K562 (cell line): ENCODE measurements at regions not wholly inside any gene's neighbourhood (a gene's known extent, or its start where the extent isn't known, plus 50 kb on each side); places are given as distances from the start of the nearest gene placed in this dataset.

Source experiments
- ATAC-seq: fragments of 200-7000 bp; cut with Tn5 transposase; 3 replicates; pipeline ENCODE4 v1.9.1; 2020; ENCODE audit warnings: moderate library complexity
- BruUV-seq: library from RNA; stranded (reverse); fragments of 400-500 nt; replicated peaks from 2 replicates; lab custom pipeline; 2021; lab: Mats Ljungman, UMichigan
- CTCF ChIA-PET: fragments of 300-600 bp; formaldehyde crosslinking; extraction: SDS; loops from one replicate; lab custom pipeline; 2021; ENCODE audit warnings: low intra/inter-chr PET ratio; lab: Yijun Ruan, JAX
- POLR2A ChIA-PET: fragments of 300-600, 350-650 bp; sonication (Branson Sonifier 250); formaldehyde crosslinking; extraction: SDS; loops from one replicate; lab custom pipeline; 2021; ENCODE audit warnings: antibody characterized with exemption, inconsistent platforms; lab: Yijun Ruan, JAX
- DNase-seq, 4 experiments: peaks; one replicate each; pipeline versions ENCODE4 v3.0.0 to v3.0.0-alpha.2; 2011 to 2018; ENCODE audit warnings: low spot score in 3 of 4, mixed read lengths in 3 of 4; ENCODE audit errors: extremely low read depth in 1 of 4
- FAIRE-seq: peaks from 2 replicates; lab custom pipeline; 2011; peaks lifted over from hg19 to GRCh38; lab: Jason Lieb, UNC
- H2AFZ ChIP-seq: 2 replicates; pipeline ENCODE4 v1.6.0; 2011; ENCODE audit warnings: low read depth, low read length, control low read depth, inconsistent platforms
- H3K27ac ChIP-seq: fragments of 200-600 bp; 3 replicates; pipeline ENCODE4 v1.8.0; 2011; ENCODE audit warnings: low read depth, mild to moderate bottlenecking, control low read depth, inconsistent platforms, low read length, moderate library complexity, mixed read lengths; ENCODE audit errors: extremely low read depth
- H3K27me3 ChIP-seq, 2 experiments: fragments of 300-600 bp in 1 of 2; 2 replicates in 1 of 2; 3 replicates in 1 of 2; pipeline versions ENCODE4 v1.6.0 to v1.8.0; 2011; ENCODE audit warnings: inconsistent platforms in 2 of 2, low read length in 2 of 2, mild to moderate bottlenecking in 1 of 2, mixed read lengths in 1 of 2, moderate library complexity in 1 of 2; ENCODE audit not compliant: control insufficient read depth in 2 of 2, insufficient read depth in 2 of 2
- H3K36me3 ChIP-seq: fragments of 300-600 bp; 3 replicates; pipeline ENCODE4 v1.8.0; 2011; ENCODE audit warnings: mild to moderate bottlenecking, low read length, inconsistent platforms; ENCODE audit not compliant: control insufficient read depth, insufficient read depth
- H3K4me1 ChIP-seq, 2 experiments: fragments of 200-600 bp in 1 of 2; replicated peaks in 1 of 2; 2 replicates in 1 of 2; 3 replicates in 1 of 2; pipeline versions ENCODE4 v1.5.1 to v1.8.0; 2011; ENCODE audit warnings: inconsistent platforms in 2 of 2, low read length in 2 of 2, mild to moderate bottlenecking in 1 of 2, mixed read lengths in 1 of 2, moderate library complexity in 1 of 2; ENCODE audit not compliant: control insufficient read depth in 2 of 2, insufficient read depth in 2 of 2
- H3K4me2 ChIP-seq: 2 replicates; pipeline ENCODE4 v1.6.1; 2011; ENCODE audit warnings: low read length, control low read depth, inconsistent platforms, mixed read lengths; ENCODE audit not compliant: insufficient read depth
- H3K4me3 ChIP-seq: fragments of 200-600 bp; sonication (generic), shearing (Covaris generic); 2 replicates; pipeline ENCODE4 v1.5.1; 2016; ENCODE audit warnings: control low read depth, inconsistent platforms
- H3K79me2 ChIP-seq: fragments of 200-600 bp; 3 replicates; pipeline ENCODE4 v1.8.0; 2011; ENCODE audit warnings: low read length, inconsistent platforms; ENCODE audit not compliant: control insufficient read depth, insufficient read depth
- H3K9ac ChIP-seq, 2 experiments: 2 replicates each; pipeline versions ENCODE4 v1.6.0 to v1.6.1; 2011; ENCODE audit warnings: low read depth in 2 of 2, low read length in 2 of 2, control low read depth in 1 of 2, inconsistent platforms in 1 of 2, mild to moderate bottlenecking in 1 of 2, mixed read lengths in 1 of 2; ENCODE audit not compliant: insufficient read depth in 1 of 2
- H3K9me1 ChIP-seq: one replicate; pipeline ENCODE4 v1.6.0; 2011; ENCODE audit warnings: inconsistent platforms, mild to moderate bottlenecking, low read length, moderate library complexity; ENCODE audit not compliant: control insufficient read depth, insufficient read depth
- H3K9me3 ChIP-seq: replicated peaks from 2 replicates; pipeline ENCODE4 v1.5.1; 2011; ENCODE audit warnings: low read depth, low read length, inconsistent platforms; ENCODE audit not compliant: control insufficient read depth, insufficient read depth
- H4K20me1 ChIP-seq: replicated peaks from 2 replicates; pipeline ENCODE4 v1.6.1; 2011; ENCODE audit warnings: low read length, inconsistent platforms, mixed read lengths; ENCODE audit not compliant: control insufficient read depth, insufficient read depth
- FOXA3 ChIP-seq, 2 experiments: fragments of 450-650 bp in 1 of 2; sonication (generic) in 1 of 2; formaldehyde crosslinking; IDR thresholded peaks in 1 of 2; conservative IDR thresholded peaks in 1 of 2; 2 replicates each; pipeline versions ENCODE4 v1.4.0 to v1.8.0; 2020 to 2022; ENCODE audit warnings: mild to moderate bottlenecking in 2 of 2, missing genetic modification reagents in 1 of 2
- WGBS: fragments of 100-300 bp; shearing (Covaris generic); methylation state at CpG from one replicate; pipeline ENCODE4 v1.1.6; 2016; ENCODE audit warnings: low coverage, mixed read lengths; ENCODE audit not compliant: insufficient coverage; ENCODE audit errors: missing lambda C conversion rate; 5-methylcytosine and 5-hydroxymethylcytosine counted together
- in situ Hi-C: fragments of 300-500 bp; cut with MboI; formaldehyde crosslinking; loops from 4 replicates; pipeline ENCODE4 v1.15.0; 2018; ENCODE audit warnings: inconsistent platforms, mixed read lengths
- intact Hi-C: fragments of 100-400 bp; cut with micrococcal nuclease; formaldehyde crosslinking; loops from 2 replicates; pipeline ENCODE4 v1.14.2; 2022
- TF ChIP-seq, protein P1 (sequence below): sonication (generic); formaldehyde crosslinking; IDR thresholded peaks from 2 replicates; pipeline ENCODE4 v1.8.1; 2023; ENCODE audit warnings: mild to moderate bottlenecking, missing genetic modification reagents

GRCh38 chr10:3399756-3400155 is 227.2 kb upstream of the PITRM1 start:
- H3K4me1 ChIP-seq: peaks cover 0 to 5% of the 10 kb centered on the region in 2 experiments; a peak in 2 of 5 replicates
- intact Hi-C loops: no loop called here
- WGBS: 40% methylated on average over 6 of the region's 6 CpGs

More at GRCh38 chr10:3399756-3400155, 227.2 kb upstream of the PITRM1 start:
- Histone ChIP-seq H3K9me3 (no peaks in the 10 kb centered on the region), H3K79me2 (no peaks in the 10 kb centered on the region), H3K9me1 (no peaks in the 10 kb centered on the region), H3K9ac (no peak overlapping the region), H2AFZ (no peak overlapping the region), H3K36me3 (no peaks in the 10 kb centered on the region), H3K4me3 (no peak overlapping the region), H4K20me1 (no peaks in the 10 kb centered on the region; the same call in 1 of the 2 replicates), H3K4me2 (no peak overlapping the region), H3K27ac (no peak overlapping the region), H3K27me3 (peaks cover 6 to 19% of the 10 kb centered on the region in 2 experiments)
- no peak for DNase-seq
- POLR2A ChIA-PET: no interaction called here
- CTCF ChIA-PET: no interaction called here
- no TSS peak for BruUV-seq
- no peak for ATAC-seq
- no peak for FAIRE-seq
- in situ Hi-C loops: no loop called here
- TF ChIP-seq, protein P1, sequence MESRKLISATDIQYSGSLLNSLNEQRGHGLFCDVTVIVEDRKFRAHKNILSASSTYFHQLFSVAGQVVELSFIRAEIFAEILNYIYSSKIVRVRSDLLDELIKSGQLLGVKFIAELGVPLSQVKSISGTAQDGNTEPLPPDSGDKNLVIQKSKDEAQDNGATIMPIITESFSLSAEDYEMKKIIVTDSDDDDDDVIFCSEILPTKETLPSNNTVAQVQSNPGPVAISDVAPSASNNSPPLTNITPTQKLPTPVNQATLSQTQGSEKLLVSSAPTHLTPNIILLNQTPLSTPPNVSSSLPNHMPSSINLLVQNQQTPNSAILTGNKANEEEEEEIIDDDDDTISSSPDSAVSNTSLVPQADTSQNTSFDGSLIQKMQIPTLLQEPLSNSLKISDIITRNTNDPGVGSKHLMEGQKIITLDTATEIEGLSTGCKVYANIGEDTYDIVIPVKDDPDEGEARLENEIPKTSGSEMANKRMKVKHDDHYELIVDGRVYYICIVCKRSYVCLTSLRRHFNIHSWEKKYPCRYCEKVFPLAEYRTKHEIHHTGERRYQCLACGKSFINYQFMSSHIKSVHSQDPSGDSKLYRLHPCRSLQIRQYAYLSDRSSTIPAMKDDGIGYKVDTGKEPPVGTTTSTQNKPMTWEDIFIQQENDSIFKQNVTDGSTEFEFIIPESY (CRISPR knock-in tag): no peak
- no peak for TF ChIP-seq FOXA3 (CRISPR knock-in tag; conservative IDR thresholded peaks at IDR 0.05 in 1 of 2, IDR thresholded peaks at IDR 0.05 in 1 of 2)
